ENCODE measurements at regions not wholly inside any gene's neighbourhood (a gene's known extent, or its start where the extent isn't known, plus 50 kb on each side); places are given as distances from the start of the nearest gene placed in this dataset.
A peak's percentile ranks its signal among the peaks of the same experiment; 100 is the strongest.

DNA sequence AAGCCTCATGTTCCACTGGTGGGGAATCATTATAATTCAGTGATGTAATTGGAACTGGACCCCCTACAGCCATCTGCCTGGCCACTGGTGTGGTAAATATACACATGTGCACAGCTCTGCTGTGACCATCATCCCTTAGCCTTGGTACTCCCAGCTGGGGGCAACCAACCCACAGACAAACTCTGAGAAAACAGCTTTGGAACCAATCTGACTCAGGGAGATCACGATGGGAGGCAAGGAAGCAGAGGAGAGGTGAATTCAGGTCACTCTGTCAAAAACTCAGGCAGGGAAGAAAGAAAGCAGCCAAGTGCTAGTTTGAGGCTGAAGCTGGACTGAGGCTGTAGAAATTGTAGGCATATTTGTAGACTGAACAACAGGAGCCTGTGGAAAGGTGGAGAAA is 197.8 kb upstream of the GALNT2 start:
- H3K27ac ChIP-seq, result 0 out of 2 replicates have a peak overlapping the region, but pooled peaks have one; percentile 14
- TF ChIP-seq CTCF (conservative IDR thresholded peaks at IDR 0.05), result no peak

DNA sequence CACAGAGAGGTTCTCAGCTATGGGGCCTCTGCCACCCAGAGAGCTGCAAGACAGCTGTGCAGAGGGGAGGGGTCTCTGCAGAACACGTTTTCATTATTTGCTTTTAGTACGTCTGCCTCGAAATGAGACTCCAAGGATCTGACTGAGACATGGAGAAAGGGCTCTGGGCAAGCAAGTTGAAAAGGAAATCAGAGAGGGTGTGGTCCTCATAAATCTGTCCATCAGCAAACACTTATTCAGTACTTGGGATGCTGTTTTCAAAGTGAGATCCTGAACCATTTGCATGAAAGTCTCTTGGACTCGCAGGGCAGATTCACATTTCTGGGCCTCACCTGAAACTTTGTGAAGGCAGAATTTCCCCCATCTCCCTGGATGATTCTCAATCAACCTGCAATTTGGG is 197.4 kb upstream of the GALNT2 start:
- 0 out of 2 replicates have a peak overlapping the region, but pooled peaks have one; percentile 14 for H3K27ac ChIP-seq
- TF ChIP-seq CTCF (conservative IDR thresholded peaks at IDR 0.05), result no peak

DNA sequence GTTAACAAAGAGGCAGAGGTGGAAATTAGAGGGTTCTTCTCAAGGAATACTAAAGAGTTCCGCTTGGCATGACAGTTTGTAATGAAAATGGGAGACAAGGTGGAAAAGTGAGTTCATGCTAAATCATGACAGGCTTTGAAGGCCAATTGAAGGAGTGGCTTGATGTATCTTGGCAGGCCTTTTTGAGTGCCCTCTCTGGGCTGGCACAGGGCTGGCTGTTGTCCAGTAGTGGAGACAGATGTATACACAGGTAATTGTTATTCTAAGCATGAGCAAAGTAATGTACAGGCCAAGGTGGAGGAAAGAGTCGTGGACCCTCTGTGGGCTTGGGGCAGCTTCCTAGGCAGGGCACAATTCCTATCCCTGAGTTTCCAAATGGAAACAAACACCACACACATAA is 196.7 kb upstream of the GALNT2 start:
- TF ChIP-seq CTCF (conservative IDR thresholded peaks at IDR 0.05), result no peak
- H3K27ac ChIP-seq, result no peak overlapping the region

GRCh38 chr1:229871078-229871676 is 195.9 kb upstream of the GALNT2 start:
- no peak overlapping the region for H3K27ac ChIP-seq
- TF ChIP-seq CTCF (conservative IDR thresholded peaks at IDR 0.05), result no peak

GRCh38 chr1:229874136-229874535 is 192.9 kb upstream of the GALNT2 start:
- H3K27ac ChIP-seq, result no peak overlapping the region
- no peak for TF ChIP-seq CTCF (conservative IDR thresholded peaks at IDR 0.05)

- H3K27ac ChIP-seq, result no peak overlapping the region
- TF ChIP-seq CTCF (conservative IDR thresholded peaks at IDR 0.05), result no peak
These were observed 192.4 kb upstream of the GALNT2 start for GRCh38 chr1:229874609-229875008.

DNA sequence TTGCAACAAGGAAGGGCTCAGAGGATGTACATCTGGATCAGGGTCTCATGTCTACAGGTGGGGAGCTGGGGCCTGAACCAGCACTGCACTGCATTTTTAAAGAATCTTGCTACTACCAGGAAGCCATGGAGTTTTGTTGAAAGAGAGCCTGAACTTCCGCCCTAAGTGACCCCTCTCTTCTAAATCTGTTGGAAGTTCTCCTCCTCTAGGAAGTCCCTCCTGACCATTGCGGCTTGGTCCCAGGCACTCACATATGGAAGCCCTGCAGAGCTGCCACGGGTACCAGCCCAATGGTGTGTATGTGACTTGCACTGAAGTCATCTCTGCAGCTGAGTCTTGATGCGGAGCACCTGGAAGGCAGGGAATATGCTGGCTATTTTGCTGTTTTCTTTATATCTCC is 192.0 kb upstream of the GALNT2 start:
- no peak overlapping the region for H3K27ac ChIP-seq
- TF ChIP-seq CTCF (conservative IDR thresholded peaks at IDR 0.05), result no peak

Measured in VCaP (cell line).